ENCODE measurements at regions not wholly inside any gene's neighbourhood (a gene's known extent, or its start where the extent isn't known, plus 50 kb on each side); places are given as distances from the start of the nearest gene placed in this dataset.
"Not testable (repeated sequence)": the region's sequence is repeated elsewhere in the genome, so short reads cannot be mapped to it uniquely, and the experiment has no call there.

DNA sequence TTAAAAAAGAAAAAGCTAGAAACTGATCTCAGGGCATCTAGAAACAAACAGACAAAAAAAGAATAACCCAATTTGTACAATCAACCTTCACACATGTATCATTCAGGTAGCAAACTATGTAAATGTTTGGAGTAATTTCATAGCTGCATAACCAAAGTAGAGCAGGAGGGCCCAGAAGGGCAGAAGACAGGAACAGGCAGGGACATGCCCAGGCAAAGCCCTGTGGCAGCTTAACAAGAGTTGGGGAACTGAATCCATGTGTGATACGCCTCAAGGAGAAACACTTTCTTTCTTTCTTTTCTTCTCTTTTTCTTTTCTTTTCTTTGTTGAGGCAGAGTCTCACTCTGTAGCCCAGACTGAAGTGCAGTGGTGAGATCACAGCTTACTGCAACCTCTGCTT, 390.4 kb upstream of the ANKRD20A1 start:
- H3K4me1 Mint-ChIP-seq; H3K27ac ChIP-seq (ENCODE audit: insufficient read depth, low read length, poor library complexity, severe bottlenecking): not testable (repeated sequence)

DNA sequence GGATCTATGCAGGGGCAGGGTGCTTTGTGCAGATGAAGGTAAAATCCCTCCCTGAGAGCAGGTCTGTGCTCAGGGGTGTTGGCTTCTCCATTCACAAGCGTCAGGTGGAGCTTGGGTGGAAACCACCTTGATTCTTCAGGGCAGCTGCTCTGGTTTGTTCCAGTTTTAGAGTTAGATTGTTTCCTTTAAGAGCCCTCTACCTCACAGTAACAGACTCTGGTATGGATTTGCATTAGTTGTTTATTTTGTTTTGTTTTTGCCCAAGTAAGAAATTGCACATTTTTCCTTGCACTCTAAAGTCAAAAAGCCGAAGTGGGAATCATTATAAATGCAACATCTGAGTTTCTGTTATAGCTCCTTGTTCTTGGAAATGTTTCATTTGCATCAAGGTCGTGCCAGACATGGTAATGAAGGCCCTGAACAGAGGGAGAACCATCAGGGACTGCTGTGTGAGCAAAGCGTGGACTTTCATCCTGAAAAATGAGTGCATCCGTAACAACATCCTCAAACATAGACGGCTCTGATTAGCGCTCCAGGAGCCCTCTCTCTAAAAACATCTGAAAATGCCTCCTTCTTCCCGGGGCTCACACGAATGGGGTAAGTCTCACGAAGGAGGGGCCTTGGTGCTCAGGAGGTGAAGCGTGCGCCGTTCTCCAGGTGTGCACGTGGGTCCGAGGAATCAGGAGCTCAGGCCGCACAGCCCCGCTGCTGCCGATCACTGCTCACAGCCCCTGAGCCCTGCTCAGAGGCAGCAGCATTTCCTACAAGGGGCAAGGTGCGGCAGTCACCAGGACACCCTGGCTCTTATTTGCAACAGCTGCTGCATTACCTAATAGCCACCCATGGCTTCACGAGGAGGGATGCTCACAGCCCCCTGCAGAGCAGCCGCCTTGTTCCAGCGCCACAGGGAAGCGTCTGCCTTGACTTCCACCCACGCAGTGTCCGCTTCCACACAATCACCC, 396.7 kb upstream of the ANKRD20A1 start:
- not testable (repeated sequence) for H3K36me3 ChIP-seq (ENCODE audit: control insufficient read depth, insufficient read depth, low read length); H3K9me3 Mint-ChIP-seq; H3K27ac Mint-ChIP-seq; H3K4me3 ChIP-seq (ENCODE audit: low read depth, low read length); DNase-seq; H3K4me3 Mint-ChIP-seq; H3K4me1 Mint-ChIP-seq; H3K9me3 ChIP-seq (ENCODE audit: control insufficient read depth in 2 of 2, low read length in 2 of 2); ATAC-seq (ENCODE audit: low read depth in 2 of 2); H3K36me3 Mint-ChIP-seq; H3K27me3 Mint-ChIP-seq; H3K27me3 ChIP-seq (ENCODE audit: control insufficient read depth, insufficient read depth, low read length); H3K27ac ChIP-seq (ENCODE audit: insufficient read depth, low read length, poor library complexity, severe bottlenecking); H3K4me1 ChIP-seq (ENCODE audit: control insufficient read depth, insufficient read depth, low read length, poor library complexity, severe bottlenecking)

More for the DNA sequence above, 390.4 kb upstream of the ANKRD20A1 start:
- not testable (repeated sequence) for H3K36me3 Mint-ChIP-seq; H3K27me3 Mint-ChIP-seq; H3K36me3 ChIP-seq (ENCODE audit: control insufficient read depth, insufficient read depth, low read length); H3K9me3 ChIP-seq (ENCODE audit: control insufficient read depth in 2 of 2, low read length in 2 of 2); H3K4me1 ChIP-seq (ENCODE audit: control insufficient read depth, insufficient read depth, low read length, poor library complexity, severe bottlenecking); H3K4me3 ChIP-seq (ENCODE audit: low read depth, low read length); DNase-seq; ATAC-seq (ENCODE audit: low read depth in 2 of 2); H3K4me3 Mint-ChIP-seq; H3K9me3 Mint-ChIP-seq; H3K27ac Mint-ChIP-seq; H3K27me3 ChIP-seq (ENCODE audit: control insufficient read depth, insufficient read depth, low read length)

- H3K36me3 Mint-ChIP-seq; H3K9me3 Mint-ChIP-seq; H3K4me3 ChIP-seq (ENCODE audit: low read depth, low read length); H3K27ac ChIP-seq (ENCODE audit: insufficient read depth, low read length, poor library complexity, severe bottlenecking); ATAC-seq (ENCODE audit: low read depth in 2 of 2); H3K27me3 ChIP-seq (ENCODE audit: control insufficient read depth, insufficient read depth, low read length); H3K4me1 ChIP-seq (ENCODE audit: control insufficient read depth, insufficient read depth, low read length, poor library complexity, severe bottlenecking); H3K27ac Mint-ChIP-seq; H3K4me3 Mint-ChIP-seq; H3K4me1 Mint-ChIP-seq; H3K9me3 ChIP-seq (ENCODE audit: control insufficient read depth in 2 of 2, low read length in 2 of 2); H3K27me3 Mint-ChIP-seq; H3K36me3 ChIP-seq (ENCODE audit: control insufficient read depth, insufficient read depth, low read length); DNase-seq: not testable (repeated sequence)
Observed at GRCh38 chr9:67452941-67453340, 405.8 kb upstream of the ANKRD20A1 start.

GRCh38 chr9:67442313-67442712, 416.4 kb upstream of the ANKRD20A1 start:
- H3K4me1 Mint-ChIP-seq; H3K9me3 ChIP-seq (ENCODE audit: control insufficient read depth in 2 of 2, low read length in 2 of 2); H3K4me3 Mint-ChIP-seq; H3K27ac ChIP-seq (ENCODE audit: insufficient read depth, low read length, poor library complexity, severe bottlenecking); H3K27me3 ChIP-seq (ENCODE audit: control insufficient read depth, insufficient read depth, low read length); H3K27ac Mint-ChIP-seq; ATAC-seq (ENCODE audit: low read depth in 2 of 2); H3K9me3 Mint-ChIP-seq; H3K4me3 ChIP-seq (ENCODE audit: low read depth, low read length); H3K36me3 Mint-ChIP-seq; H3K36me3 ChIP-seq (ENCODE audit: control insufficient read depth, insufficient read depth, low read length); H3K4me1 ChIP-seq (ENCODE audit: control insufficient read depth, insufficient read depth, low read length, poor library complexity, severe bottlenecking); H3K27me3 Mint-ChIP-seq; DNase-seq: not testable (repeated sequence)

DNA sequence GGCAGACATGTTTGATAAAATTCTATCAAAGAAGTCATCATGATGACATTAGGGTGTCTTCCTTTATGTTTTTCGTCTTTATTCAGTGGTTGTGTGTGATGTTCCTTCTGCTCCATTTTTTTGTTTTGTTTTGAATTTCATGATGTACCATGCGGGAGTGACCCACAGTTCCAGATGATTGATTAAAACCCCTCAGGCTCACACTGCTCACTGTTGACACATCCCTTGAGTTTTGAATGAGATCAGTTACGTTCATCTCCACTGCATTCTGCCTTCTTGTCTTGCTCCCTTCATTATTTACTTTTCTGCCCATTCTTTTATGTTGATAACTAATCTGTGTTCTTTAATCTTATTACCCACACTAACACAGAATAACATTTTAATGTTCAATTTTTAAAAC, 421.7 kb upstream of the ANKRD20A1 start:
- H3K4me1 Mint-ChIP-seq; H3K27ac ChIP-seq (ENCODE audit: insufficient read depth, low read length, poor library complexity, severe bottlenecking); H3K27me3 ChIP-seq (ENCODE audit: control insufficient read depth, insufficient read depth, low read length); H3K9me3 Mint-ChIP-seq; H3K36me3 ChIP-seq (ENCODE audit: control insufficient read depth, insufficient read depth, low read length); DNase-seq; H3K4me3 ChIP-seq (ENCODE audit: low read depth, low read length); H3K4me1 ChIP-seq (ENCODE audit: control insufficient read depth, insufficient read depth, low read length, poor library complexity, severe bottlenecking); H3K4me3 Mint-ChIP-seq; H3K9me3 ChIP-seq (ENCODE audit: control insufficient read depth in 2 of 2, low read length in 2 of 2); H3K27ac Mint-ChIP-seq; H3K27me3 Mint-ChIP-seq; ATAC-seq (ENCODE audit: low read depth in 2 of 2); H3K36me3 Mint-ChIP-seq: not testable (repeated sequence)

- H3K4me3 ChIP-seq (ENCODE audit: low read depth, low read length); H3K4me1 Mint-ChIP-seq; H3K36me3 ChIP-seq (ENCODE audit: control insufficient read depth, insufficient read depth, low read length); H3K27me3 Mint-ChIP-seq; H3K27ac ChIP-seq (ENCODE audit: insufficient read depth, low read length, poor library complexity, severe bottlenecking); H3K36me3 Mint-ChIP-seq; ATAC-seq (ENCODE audit: low read depth in 2 of 2); H3K9me3 ChIP-seq (ENCODE audit: control insufficient read depth in 2 of 2, low read length in 2 of 2); DNase-seq; H3K27ac Mint-ChIP-seq; H3K27me3 ChIP-seq (ENCODE audit: control insufficient read depth, insufficient read depth, low read length); H3K4me3 Mint-ChIP-seq; H3K9me3 Mint-ChIP-seq; H3K4me1 ChIP-seq (ENCODE audit: control insufficient read depth, insufficient read depth, low read length, poor library complexity, severe bottlenecking): not testable (repeated sequence)
Observed at GRCh38 chr9:67424881-67425280, 432.5 kb upstream of the SPATA31A3 start.

DNA sequence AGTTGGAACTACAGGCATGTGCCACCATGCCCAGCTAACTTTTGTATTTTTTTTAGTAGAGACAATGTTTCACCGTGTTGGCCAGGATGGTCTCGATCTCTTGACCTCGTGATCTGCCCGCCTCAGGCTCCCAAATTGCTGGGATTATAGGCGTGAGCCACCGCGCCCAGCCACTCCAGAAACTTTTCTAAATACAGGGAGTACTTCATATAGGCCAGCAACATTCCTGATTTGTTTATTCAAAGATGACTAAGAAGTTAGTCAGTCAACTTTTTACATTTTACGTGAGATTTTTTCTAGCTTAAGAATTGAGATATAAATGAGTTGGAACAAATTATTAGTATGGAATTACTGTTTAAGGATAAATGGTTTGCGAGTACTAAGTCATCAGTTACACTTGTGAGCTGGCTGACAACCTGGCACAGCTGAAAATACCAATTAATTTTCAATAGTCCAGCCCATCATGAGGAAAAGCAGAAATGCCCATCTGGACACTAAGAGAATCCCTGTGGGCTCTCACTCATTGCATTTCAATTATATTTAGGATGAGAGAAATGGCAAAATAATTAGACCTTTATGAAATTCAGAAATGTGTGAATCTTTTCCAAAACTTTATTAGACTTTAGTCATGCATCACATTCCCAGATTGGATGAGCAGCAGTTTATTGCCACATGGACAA, 430.8 kb upstream of the SPATA31A3 start:
- not testable (repeated sequence) for H3K36me3 ChIP-seq (ENCODE audit: control insufficient read depth, insufficient read depth, low read length); H3K27me3 ChIP-seq (ENCODE audit: control insufficient read depth, insufficient read depth, low read length); H3K4me1 Mint-ChIP-seq; H3K4me3 ChIP-seq (ENCODE audit: low read depth, low read length); H3K9me3 Mint-ChIP-seq; H3K4me1 ChIP-seq (ENCODE audit: control insufficient read depth, insufficient read depth, low read length, poor library complexity, severe bottlenecking); H3K4me3 Mint-ChIP-seq; H3K36me3 Mint-ChIP-seq; H3K27me3 Mint-ChIP-seq; DNase-seq; H3K27ac ChIP-seq (ENCODE audit: insufficient read depth, low read length, poor library complexity, severe bottlenecking); ATAC-seq (ENCODE audit: low read depth in 2 of 2); H3K9me3 ChIP-seq (ENCODE audit: control insufficient read depth in 2 of 2, low read length in 2 of 2); H3K27ac Mint-ChIP-seq

Measured in CD4-positive, CD25-positive, alpha-beta regulatory T cell (primary cell).